Activated naive CD4-positive, alpha-beta T cell treated with Interleukin-2 at 50 U/mL for 16 hours (primary cell): ENCODE measurements at regions not wholly inside any gene's neighbourhood (a gene's known extent, or its start where the extent isn't known, plus 50 kb on each side); places are given as distances from the start of the nearest gene placed in this dataset.
"Not testable (repeated sequence)": the region's sequence is repeated elsewhere in the genome, so short reads cannot be mapped to it uniquely, and the experiment has no call there.

Experiments
- DNase-seq: peaks from one replicate; pipeline ENCODE4 v3.0.0-alpha.2; 2020

DNA sequence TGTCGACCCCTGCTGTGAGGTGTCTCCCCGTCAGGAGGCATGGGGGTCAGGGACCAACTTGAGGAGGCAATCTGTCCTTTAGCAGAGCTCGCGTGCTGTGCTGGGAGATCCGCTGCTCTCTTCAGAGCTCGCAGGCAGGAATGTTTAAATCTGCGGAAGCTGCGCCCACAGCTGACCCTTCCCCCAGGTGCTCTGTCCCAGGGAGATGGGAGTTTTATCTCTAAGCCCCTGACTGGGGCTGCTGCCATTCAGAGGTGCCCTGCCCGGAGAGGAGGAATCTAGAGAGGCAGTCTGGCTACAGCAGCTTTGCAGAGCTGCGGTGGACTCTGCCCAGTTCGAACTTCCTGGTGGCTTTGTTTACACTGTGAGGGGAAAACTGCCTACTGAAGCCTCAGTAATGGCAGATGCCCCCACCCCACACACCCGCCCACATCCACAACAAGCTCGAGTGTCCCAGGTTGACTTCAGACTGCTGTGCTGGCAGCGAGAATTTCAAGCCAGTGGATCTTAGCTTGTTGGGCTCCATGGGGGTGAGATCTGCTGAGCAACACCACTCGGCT, 133.1 kb downstream of the CENPC start:
- DNase-seq, result not testable (repeated sequence)

DNA sequence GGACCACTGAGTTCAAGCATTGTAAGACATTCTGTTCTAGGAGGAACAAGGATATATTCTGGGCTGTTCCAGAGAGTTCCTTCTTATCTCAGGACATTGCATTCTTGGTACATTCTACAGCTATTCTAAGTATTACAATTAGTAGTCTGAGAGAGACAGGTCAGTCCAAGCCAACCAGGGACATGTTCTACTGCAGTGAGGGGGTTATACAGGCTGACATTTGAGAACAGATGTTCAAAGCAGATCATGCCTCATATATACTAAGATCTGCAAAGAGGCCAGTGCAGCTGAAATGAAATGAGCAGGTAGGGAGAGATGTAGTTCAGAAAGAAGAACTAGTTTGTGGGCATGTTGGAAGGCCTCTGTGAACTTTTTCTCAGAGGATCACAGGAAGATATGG, 142.0 kb downstream of the CENPC start:
- DNase-seq, result no peak

DNA sequence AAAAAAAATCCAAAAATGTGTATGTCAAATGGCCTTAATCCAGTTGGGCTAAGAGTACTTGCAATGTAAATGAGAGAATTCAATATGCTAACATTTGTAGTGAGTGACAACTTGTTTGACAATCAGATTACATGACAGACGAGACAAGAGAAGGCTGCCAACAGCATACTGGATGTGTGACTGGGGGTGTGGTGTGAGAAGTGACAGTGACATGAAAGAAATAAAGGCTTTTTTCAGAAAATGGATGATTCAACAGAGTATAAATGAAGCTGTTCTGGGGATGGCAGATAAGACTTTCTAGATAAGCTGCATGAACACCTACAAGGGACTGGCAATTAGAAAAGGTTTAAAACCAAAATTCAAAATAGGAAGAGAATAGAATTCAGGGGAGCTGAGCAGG, 143.4 kb downstream of the CENPC start:
- DNase-seq, result no peak

DNA sequence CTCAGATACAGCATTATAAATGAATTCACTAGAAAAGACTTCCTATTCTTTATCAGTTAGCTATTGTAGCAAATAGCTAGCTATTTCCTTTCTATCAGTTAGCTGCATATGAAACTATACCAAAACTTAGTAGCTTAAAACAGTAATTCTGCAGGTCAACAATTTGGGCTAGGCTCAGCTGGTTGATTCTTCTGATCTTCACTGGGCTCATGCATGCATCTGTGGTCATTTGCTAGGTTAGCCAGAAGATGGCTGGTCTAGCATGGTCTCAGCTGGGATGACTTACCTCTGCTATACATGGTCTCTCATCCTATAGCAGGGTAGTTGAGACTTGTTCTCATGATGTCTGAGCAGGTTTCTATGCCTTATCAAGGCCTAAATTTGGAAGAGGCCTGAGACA, 147.4 kb downstream of the CENPC start:
- no peak for DNase-seq

DNA sequence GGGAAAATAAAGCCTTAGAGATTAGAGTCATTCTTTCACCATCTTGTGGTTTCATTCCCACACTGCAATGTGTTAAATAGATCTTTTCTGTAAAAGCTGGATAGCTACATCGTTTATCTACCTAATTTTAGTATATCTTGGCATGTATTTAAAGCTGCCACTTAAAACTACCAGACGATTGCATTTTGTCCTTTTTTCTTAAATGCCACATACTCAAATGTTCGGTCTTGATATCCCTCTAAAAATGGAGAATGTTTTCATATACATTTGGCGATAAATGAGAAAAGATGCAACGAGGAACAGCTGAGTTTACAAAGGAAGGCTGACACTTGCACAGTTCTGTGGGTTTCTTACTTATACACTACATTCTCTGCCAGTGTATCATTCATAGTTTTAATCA, 148.3 kb downstream of the CENPC start:
- no peak for DNase-seq

DNA sequence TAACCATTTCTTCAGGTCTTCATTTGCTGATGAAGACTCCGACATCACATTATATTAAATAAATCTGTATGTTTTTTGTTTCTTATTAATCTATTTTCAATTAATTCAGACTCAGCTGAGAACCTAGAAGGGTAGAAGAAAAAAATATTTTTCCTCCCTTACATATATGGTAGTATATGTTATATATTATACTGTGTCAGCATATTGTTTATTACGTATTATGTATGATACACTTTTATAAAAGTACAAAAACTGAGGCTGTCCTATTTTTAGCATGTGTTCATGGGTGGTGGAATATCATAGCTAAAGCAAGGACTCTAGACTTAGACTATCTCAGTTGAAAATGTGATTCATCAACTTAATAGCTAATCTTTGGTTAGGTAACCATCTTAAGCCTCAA, 149.3 kb downstream of the CENPC start:
- DNase-seq, result no peak

DNA sequence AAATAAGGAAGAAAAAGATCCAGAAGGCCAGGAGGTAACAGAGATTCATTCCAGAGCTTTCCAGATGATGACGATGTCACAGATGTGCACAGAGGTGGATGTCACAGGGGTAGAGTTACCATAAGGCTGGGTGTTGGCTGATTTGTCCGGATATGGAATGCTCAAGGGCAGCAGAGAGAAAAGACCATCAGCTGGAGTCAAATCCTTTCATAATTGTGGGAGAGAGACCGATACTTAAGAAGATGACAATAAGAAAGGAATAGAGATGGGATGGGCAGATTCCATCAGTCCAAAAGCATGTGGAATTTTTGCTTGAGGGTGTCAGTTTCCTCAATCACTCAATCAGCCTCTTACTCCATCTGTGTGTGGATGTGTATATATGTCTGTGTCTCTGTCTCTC, 150.4 kb downstream of the CENPC start:
- DNase-seq, result no peak

DNA sequence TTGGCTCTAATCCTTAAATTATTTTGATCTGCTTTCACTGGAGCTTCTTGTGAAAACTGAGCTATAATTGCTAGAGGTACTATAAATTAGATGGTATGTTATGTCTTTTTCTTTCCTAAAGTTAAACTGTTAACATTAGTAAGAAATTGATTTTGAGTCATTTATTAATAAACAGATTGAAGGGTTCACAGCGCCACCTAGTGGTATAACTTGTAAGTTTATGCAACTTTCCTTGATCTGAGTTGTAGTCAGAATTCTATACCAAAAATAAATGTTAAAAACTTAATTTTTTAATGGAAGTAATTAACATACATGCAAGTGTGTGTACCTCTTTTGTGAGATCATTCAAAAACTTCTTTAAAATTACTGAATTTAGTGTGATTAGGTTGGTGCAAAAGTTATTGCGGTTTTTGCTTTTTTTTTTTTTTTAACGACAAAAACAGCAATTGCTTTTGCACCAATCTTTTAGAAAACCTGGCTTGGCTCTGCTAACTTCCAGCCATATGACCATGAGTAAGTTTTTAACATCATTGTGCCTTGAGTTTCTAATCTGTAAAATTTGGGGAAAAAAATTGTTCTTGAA, 151.5 kb downstream of the CENPC start:
- DNase-seq, result no peak

DNA sequence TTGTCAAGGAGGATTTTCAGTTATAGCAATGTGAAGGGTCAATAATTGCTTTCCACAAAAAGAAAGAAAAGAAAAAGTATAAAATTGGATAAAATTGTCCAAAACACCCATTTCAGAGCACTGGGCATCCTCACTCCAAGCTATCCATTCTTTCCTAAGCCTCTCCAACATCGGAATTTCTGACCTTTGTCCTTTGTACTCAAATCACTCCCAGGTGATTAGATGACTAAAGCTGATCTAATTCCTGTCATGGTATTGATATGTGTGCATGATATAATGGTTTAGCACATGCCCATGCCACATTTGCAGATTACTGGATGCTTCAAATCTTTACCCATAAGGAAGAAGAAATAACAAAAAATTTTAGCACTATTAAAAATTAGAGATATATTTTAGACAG, 152.3 kb downstream of the CENPC start:
- DNase-seq, result no peak

DNA sequence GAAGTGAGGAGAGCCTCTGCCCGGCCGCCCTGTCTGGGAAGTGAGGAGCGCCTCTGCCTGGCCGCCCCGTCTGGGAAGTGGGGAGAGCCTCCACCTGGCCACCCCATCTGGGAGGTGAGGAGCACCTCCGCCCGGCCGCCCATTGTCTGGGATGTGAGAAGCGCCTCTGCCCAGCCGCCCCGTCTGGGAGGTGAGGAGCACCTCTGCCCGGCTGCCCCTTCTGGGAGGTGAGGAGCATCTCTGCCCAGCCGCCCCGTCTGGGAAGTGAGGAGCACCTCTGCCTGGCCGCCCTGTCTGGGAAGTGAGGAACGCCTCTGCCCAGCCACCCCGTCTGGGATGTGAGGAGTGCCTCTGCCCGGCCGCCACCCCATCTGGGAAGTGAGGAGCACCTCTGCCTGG, 163.9 kb downstream of the CENPC start:
- DNase-seq, result not testable (repeated sequence)

DNA sequence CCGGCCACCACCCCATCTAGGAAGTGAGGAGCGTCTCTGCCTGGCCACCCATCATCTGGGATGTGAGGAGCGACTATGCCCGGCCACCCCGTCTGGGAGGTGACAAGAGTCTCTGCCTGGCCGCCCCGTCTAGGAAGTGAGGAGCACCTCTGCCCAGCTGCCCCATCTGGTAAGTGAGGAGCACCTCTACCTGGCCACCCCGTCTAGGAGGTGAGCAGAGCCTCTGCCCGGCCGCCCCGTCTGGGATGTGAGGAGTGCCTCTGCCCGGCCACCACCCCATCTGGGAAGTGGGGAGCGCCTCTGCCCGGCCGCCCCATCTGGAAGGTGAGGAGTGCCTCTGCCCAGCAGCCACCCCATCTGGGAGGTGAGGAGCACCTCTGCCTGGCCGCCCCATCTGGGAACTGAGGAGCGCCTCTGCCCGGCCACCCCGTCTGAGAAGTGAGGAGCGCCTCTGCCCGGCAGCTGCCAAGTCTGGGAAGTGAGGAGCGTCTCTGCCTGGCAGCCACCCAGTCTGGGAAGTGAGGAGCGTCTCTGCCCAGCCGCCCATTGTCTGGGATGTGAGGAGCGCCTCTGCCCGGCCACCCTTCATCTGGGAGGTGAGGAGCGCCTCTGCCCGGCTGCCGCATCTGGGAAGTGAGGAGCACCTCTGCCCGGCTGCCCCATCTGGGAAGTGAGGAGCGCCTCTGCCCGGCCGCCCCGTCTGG, 164.4 kb downstream of the CENPC start:
- DNase-seq, result not testable (repeated sequence)

DNA sequence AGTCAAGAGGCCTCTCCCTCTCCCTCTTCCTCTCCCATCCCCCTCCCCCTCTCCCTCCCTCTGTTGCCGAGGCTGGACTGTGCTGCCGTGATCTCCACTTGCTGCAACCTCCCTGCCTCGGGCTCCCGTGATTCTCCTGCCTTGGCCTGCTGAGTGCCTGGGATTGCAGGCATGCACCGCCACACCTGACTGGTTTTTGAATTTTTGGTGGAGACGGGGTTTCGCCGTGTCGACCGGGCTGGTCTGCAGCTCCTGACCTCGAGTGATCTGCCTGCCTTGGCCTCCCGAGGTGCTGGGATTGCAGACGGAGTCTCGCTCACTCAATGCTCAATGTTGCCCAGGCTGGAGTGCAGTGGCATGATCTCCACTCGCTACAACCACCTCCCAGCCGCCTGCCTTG, 165.1 kb downstream of the CENPC start:
- no peak for DNase-seq

DNA sequence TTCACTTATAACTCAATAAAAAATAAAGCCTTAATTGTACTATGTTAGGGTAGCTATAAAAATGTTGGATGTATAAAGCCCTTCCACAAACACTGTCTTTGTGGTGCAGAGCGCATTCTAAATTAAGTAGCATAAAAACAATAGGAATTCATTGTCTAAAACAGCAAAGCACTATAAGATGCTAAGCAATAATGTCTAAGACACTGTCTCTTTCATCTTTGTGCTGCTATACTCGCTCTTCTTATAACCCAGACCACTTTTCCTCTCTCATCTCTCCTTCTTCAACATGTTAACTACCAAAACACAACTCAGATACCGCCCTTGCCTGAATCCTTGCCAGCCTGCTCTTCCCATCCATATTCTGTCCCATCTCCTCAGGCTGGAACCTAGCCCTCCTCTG, 170.0 kb downstream of the CENPC start:
- no peak for DNase-seq

DNA sequence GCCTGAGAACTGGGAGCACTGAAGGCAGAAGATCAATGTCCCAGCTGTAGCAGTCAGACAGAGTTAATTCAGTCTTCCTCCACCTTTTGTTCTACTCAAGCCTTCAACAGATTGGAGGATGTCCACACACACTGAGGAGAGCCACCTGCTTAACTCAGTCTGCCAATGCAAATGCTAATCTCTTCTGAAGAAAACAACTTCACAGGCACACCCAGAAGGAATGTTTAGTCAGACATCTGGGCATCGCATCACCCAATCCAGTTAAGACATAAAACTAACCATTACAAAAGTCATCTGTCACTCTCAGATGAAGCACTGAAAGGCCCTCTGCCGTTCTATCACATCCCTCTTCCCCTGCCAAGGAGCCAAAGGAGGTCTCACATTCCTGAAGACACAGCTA, 173.7 kb downstream of the CENPC start:
- no peak for DNase-seq

DNA sequence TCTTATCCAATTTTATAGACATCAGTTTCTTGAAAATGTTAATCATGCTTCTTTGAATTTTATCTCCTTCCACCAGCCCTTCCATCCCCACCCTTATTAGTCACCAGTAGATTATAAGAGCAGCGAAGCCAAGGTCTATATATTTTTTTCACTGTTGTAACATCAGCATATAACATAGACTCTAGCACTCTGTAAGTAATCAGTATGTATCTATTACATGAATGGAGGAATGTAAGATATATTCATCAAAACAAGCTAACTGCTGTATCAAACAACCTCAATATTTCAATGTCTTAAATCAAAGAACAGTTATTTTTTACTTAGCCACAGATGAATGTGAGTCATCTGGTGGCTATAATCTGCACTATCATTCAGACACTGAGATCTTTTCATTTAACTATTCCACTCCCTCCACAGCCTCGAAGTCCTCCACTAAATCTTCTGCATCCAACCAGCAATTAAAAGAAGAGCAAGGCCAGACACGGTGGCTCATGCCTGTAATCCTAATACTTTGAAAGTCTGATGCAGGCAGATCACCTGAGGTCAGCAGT, 178.9 kb downstream of the CENPC start:
- DNase-seq, result no peak

DNA sequence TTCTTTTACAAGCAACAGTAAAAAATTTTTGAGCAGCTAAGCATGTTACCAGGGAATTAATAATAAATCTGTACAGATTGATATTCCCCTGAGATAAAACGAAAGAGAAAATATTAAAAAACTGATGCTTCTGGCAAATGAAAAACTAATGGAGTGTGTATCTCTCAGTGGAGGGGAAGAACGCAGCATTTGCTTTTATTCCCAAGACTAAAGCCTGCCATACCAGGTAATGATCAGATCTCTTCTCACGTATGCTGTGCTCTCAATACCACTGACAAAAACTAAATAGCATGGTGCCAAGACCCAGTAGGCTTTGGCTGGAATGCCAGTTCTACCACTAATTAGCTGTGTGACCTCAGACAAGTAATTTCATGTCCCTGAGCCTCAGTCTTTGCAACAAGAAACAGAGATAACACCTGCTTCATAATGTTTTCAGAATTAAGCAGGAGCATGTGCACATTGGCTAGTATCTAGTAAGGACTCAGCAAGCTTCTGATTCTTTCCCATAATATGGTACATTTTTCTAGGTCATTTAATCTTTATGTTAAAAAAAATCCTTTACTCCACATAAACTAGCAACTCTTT, 179.6 kb downstream of the CENPC start:
- no peak for DNase-seq

DNA sequence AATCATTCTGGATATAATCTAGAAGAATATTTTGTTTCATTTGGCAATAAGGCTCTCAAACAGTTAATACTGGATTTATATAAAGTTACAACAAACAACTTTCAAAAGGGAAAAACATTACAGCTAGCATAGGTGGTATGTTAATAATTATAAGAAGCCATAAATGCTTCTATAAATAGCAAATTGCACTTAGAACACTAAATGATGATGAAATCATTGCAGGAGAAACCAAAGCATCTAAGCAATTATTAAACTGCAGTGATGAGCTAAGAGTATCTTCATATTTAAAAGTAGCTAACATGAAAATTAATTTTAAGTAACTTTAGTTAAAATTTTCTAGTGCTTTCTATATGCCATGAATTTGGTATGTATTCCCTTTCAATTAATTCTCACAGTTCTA, 189.5 kb downstream of the CENPC start:
- no peak for DNase-seq

DNA sequence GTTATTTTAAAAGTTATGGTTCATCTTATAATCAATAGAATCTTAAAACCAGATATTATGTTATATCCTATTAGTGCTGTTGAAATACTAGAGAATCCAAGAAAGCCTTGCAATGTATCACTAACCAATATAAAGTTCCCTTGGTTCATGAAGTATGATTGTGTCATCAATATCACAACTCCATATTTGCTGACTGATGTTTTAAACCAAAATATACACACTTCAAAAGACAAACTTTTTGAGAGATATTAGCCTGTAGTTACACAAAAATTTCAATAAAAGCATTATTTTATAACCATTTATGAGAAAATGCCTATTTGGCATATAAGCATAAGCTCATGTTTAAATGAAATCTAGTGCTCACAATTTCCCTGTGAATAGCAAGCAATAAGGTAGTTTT, 198.6 kb downstream of the CENPC start:
- no peak for DNase-seq

DNA sequence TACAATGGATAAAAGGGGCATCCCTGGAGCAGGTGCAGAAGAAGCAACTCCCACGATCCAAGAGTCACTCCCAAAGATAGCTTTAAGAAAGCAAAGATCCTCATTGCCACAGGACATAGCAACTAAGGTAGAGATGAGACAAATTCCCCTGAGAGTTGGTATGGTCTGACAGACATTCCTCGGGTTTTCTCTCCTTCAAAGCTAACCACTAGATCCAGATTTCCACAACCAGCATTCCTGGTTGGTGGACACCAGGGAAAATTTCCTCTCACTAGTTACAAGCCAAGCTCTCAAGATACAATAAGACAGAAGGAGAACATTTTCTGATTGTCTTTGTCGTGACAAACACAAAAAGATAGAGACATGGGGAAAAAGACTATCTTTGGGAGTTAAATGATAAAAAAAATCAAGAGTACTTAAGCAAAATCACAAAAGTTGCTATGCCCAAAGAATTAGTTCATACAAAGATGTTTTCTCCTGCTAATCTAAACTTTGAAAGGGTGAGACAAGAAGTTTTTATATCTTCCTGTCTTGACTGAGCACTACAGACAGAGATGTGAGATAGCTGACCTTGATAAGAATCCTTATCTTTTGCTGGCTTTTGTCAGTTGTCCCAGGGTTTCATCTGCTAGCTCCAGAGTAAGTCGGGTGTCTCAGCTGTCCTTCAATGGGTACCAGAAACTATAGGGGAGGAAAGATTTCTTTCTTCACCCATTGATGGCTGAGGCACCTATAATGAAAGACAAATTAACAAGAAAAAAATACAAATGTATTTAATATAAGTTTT, 200.5 kb downstream of the CENPC start:
- no peak for DNase-seq

DNA sequence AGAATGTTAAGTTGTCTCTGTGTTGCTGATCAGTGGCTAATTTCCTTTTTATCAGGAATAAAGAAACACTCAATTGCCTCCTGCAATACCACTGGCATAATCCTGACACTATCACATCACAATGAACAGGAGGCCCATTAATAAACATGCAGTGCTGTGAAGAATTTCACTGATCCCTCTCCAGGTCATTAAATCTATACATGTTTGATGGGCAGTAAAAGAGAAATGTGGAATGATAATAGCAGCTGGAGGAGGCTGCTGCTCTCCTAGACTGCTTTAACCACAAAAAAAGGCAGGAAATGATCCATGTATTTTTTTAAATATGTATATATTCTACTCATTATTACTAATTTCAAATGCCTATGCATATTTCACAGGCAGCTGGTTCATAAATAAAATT, 202.1 kb downstream of the CENPC start:
- no peak for DNase-seq

DNA sequence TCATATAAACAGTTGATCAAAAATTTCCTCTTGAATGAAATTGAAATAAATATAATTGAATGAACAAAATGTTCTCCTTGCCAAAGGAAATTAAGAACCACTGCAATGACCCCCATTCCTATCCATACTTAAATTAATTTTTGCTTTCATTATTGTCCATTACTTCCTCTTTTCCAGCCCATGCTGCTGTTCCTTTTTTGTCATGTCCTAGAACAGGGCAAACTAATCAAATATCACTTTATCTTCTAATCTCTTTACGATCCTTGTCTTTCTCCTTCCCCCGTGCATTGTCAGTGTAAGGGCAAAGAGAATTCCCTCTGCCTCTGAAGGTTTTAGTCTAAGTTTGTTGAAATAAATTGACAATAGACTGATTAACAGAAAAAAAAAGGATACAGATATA, 203.0 kb downstream of the CENPC start:
- no peak for DNase-seq

DNA sequence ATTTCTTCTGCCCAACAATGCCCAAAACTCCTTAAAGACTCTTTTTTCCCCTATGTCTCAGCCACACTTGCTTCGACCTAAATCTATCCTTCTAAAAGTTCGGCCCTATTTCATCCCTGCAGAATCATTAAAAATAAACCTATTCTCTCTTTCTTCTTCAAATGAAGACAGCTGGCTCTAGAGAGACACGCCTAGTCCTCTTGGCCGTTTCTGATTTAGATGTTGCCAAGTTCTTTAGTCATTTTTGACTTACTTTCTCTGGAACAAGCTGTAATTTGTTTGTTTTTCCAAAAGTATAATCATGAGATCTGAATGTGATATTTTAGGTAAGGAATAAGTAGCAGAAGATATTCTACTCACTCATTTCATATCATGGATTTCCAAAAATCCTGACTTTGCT, 211.6 kb downstream of the CENPC start:
- no peak for DNase-seq

DNA sequence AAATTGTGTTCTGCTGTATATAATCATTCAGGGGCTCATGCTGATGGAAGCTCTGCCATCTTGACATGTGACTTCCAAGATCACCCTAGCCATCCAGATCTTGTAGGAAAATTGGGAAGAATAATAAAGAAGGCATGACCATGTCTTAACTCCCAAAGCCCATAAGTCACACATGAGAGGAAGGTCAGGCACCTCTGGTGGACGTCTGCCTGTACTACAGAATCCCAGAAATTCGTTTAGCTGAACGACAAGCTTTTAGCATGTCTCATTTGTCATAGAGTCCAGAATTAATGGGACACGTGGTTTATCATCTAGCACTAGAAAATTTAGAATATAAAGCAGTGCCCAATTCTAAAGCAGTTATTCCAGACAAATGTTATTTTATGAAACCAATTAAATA, 212.7 kb downstream of the CENPC start:
- no peak for DNase-seq
